ENCODE measurements at regions not wholly inside any gene's neighbourhood (a gene's known extent, or its start where the extent isn't known, plus 50 kb on each side); places are given as distances from the start of the nearest gene placed in this dataset.

GRCh38 chr7:46209611-46210388, 288.7 kb upstream of the IGFBP3 start:
- DNase-seq, result no peak

GRCh38 chr7:46208635-46209525, 287.8 kb upstream of the IGFBP3 start:
- no peak for DNase-seq

- DNase-seq, result no peak
Measured at GRCh38 chr7:46207931-46208634, 287.0 kb upstream of the IGFBP3 start.

- no peak for DNase-seq
Measured at GRCh38 chr7:46206476-46207060, 285.5 kb upstream of the IGFBP3 start.

GRCh38 chr7:46205478-46205877, 284.4 kb upstream of the IGFBP3 start:
- DNase-seq, result no peak

- no peak for DNase-seq
Measured at GRCh38 chr7:46203926-46204325, 282.9 kb upstream of the IGFBP3 start.

- no peak for DNase-seq
Measured at GRCh38 chr7:46202379-46202778, 281.3 kb upstream of the IGFBP3 start.

GRCh38 chr7:46201961-46202360, 280.9 kb upstream of the IGFBP3 start:
- DNase-seq, result no peak

- DNase-seq, result no peak
Measured at GRCh38 chr7:46198701-46199100, 277.6 kb upstream of the IGFBP3 start.

GRCh38 chr7:46197785-46198540, 276.9 kb upstream of the IGFBP3 start:
- DNase-seq, result no peak

- no peak for DNase-seq
Measured at GRCh38 chr7:46195934-46196333, 274.9 kb upstream of the IGFBP3 start.

- no peak for DNase-seq
Measured at GRCh38 chr7:46192271-46192670, 271.2 kb upstream of the IGFBP3 start.

- no peak for DNase-seq
Measured at GRCh38 chr7:46191776-46192175, 270.7 kb upstream of the IGFBP3 start.

- DNase-seq, result no peak
Measured at GRCh38 chr7:46191296-46191695, 270.2 kb upstream of the IGFBP3 start.

- DNase-seq, result no peak
Measured at GRCh38 chr7:46189255-46189790, 268.3 kb upstream of the IGFBP3 start.

- no peak for DNase-seq
Measured at GRCh38 chr7:46186131-46186530, 265.1 kb upstream of the IGFBP3 start.

GRCh38 chr7:46179061-46179610, 258.1 kb upstream of the IGFBP3 start:
- no peak for DNase-seq

- DNase-seq, result no peak
Measured at GRCh38 chr7:46178661-46179060, 257.6 kb upstream of the IGFBP3 start.

- DNase-seq, result no peak
Measured at GRCh38 chr7:46177821-46178220, 256.7 kb upstream of the IGFBP3 start.

GRCh38 chr7:46175221-46175620, 254.1 kb upstream of the IGFBP3 start:
- DNase-seq, result no peak

- no peak for DNase-seq
Measured at GRCh38 chr7:46174196-46174580, 253.1 kb upstream of the IGFBP3 start.
